GM13976 (cell line): ENCODE measurements at regions not wholly inside any gene's neighbourhood (a gene's known extent, or its start where the extent isn't known, plus 50 kb on each side); places are given as distances from the start of the nearest gene placed in this dataset.

Source experiments
- DNase-seq: peaks from one replicate; pipeline ENCODE4 v3.0.0; 2012; ENCODE audit warnings: low spot score
- in situ Hi-C: fragments of 300-500 bp; cut with MboI; formaldehyde crosslinking; loops from one replicate; pipeline ENCODE4 v1.12.0; 2022; ENCODE audit warnings: low sequenced_read_pairs, mixed read lengths, inconsistent platforms; ENCODE audit not compliant: unreplicated experiment
- TF ChIP-seq, protein P1 (sequence below): IDR thresholded peaks from 2 replicates; pipeline ENCODE4 v1.5.1; 2012; ENCODE audit warnings: borderline replicate concordance, mild to moderate bottlenecking; ENCODE audit not compliant: insufficient read depth; ENCODE audit errors: extremely low read depth, missing control alignments, control extremely low read depth

DNA sequence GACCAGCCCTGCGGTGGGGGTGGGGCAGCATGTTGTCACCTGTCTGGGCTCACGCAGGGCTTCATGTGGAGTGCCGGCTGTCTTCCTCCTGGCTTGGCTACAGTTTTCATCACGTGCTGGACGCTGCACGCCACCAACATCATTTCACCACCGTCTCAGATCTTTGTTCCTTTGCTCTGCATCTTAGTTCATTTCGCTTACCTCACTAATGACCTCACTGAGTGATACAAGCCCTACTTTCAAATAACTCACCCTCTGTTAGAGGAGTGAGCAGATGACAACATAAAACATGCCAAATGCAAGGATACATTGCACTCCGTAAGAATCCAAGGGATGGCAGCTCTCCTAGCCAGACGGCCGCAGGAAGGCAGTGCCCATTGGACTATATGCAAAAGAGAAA is 527.5 kb downstream of the GALR1 start:
- TF ChIP-seq, protein P1, sequence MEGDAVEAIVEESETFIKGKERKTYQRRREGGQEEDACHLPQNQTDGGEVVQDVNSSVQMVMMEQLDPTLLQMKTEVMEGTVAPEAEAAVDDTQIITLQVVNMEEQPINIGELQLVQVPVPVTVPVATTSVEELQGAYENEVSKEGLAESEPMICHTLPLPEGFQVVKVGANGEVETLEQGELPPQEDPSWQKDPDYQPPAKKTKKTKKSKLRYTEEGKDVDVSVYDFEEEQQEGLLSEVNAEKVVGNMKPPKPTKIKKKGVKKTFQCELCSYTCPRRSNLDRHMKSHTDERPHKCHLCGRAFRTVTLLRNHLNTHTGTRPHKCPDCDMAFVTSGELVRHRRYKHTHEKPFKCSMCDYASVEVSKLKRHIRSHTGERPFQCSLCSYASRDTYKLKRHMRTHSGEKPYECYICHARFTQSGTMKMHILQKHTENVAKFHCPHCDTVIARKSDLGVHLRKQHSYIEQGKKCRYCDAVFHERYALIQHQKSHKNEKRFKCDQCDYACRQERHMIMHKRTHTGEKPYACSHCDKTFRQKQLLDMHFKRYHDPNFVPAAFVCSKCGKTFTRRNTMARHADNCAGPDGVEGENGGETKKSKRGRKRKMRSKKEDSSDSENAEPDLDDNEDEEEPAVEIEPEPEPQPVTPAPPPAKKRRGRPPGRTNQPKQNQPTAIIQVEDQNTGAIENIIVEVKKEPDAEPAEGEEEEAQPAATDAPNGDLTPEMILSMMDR = no peak
- no peak for DNase-seq
- in situ Hi-C loops = no loop called here

DNA sequence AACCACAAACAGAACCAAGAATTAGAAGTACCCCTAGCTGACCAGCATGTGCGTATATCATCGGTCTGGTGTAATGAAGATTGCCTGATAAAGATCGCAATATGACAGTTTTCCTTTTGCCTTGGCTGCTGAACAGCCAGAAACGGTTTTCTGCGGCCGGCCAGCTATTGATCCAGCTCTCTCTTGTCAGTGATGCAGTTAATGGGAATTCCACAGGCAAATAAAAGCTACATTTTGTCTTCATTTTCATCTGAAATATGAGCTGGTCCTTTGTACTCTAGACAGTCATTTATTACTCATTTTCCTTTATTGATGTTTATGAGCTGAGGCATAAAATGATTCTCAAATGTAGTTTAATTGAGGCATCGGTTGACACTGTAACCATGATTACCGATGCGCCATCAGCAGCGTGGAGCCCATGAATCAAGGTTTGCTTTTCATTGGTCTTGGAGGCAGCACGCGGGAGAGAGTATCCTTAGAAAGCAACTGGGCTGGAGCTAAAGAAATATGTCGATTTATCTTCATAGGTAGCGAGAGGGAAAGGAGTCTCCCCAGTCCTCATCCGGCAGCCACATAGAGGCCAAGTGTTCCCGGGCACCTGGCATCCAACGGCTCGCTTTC is 535.2 kb downstream of the GALR1 start:
- TF ChIP-seq, protein P1 = no peak
- DNase-seq = no peak
- in situ Hi-C loops = no loop called here

DNA sequence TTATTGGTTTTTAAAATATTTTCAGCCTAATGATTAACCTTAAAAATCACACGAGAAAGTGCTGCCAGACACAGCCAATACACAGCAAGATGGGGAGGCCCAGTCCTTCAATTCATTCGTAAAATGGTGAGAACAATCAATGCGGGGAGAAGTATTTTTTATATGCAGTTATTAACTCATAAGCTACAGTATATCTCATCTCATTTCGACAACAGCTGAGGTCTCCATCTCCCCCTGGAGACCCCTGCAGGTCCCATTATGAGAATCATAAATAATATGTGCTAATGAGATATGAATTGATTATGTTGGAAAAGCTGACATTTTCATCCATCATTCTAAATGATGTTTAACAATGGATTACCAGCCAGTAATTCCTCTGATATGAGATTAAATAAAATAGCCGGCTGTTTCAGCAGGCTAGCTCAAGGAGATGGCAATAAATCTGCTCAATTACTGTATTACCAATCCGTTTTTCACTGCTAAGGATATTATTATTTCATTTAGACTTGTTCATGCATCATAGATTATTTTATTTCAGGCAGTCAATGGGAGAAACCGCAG is 535.8 kb downstream of the GALR1 start:
- DNase-seq = no peak
- TF ChIP-seq, protein P1 = no peak
- in situ Hi-C loops = no loop called here

DNA sequence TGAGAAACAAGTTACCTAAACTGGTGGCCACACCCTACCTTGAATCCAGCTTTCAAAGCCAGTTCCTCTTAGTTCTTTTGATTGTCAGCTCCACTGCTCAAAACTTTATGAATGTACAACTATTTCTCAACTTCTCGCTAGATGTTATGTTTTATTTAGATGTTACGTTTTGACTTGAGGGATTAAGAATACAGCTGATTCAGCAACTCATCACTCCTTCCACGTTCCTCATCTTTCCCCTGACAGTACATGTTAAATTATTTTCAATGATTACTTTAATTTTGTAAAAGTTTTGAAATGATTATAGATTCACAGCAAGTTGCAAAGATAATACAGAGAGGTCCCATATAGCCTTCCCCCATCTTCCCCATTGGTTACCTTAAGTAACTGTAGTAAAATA is 553.4 kb downstream of the GALR1 start:
- TF ChIP-seq, protein P1 = no peak
- in situ Hi-C loops = no loop called here
- DNase-seq = no peak

DNA sequence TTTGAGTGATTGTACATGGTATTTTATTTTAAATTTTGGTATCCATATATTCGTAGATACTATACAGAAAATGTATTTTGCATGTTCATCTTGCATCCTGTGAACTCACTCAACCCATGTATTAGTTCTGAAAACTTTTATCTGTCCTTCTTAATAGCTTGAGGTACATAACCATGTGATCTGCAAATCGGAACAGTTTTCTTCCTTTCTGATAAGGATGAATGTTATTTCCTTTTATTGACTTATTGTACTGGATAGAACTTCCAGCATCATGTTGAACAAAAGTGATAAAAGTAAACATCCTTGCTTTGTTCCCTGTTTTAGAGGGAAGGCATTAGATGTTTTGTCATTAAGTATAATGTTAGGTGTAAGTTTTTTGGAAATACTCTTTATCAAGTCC is 554.7 kb downstream of the GALR1 start:
- in situ Hi-C loops = no loop called here
- no peak for DNase-seq
- TF ChIP-seq, protein P1 = no peak

DNA sequence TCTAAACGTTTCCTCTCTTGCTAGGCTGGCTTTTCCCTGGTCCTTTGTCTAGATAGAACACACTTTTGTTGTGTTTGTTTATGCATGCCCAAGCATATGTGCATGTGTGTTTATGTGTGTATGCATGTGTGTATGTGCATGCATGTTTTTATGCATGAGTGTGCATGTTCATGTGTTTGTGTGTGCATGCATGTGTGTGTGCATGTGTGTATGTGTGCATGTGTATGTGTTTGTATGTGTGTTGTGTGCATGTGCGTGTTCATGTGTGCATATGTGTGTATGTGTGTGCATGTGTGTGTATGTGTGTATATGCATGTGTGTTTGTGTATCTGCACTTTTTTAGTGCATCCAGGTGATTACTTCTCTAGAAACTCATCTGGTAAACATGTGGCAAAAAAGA is 558.0 kb downstream of the GALR1 start:
- in situ Hi-C loops = no loop called here
- TF ChIP-seq, protein P1 = no peak

More for the DNA sequence above, 558.0 kb downstream of the GALR1 start:
- no peak for DNase-seq
